Stomach (tissue), 8 donors: ENCODE measurements at regions not wholly inside any gene's neighbourhood (a gene's known extent, or its start where the extent isn't known, plus 50 kb on each side); places are given as distances from the start of the nearest gene placed in this dataset.

Source experiments
- DNase-seq, 2 donors: peaks; one replicate each; pipeline versions ENCODE4 v3.0.0 to v3.0.0-alpha.2; 2013 to 2019
- H3K27ac ChIP-seq, 5 donors: fragments of 200-600 bp in 4 of 5; sonication (generic) in 4 of 5; one replicate each; pipeline ENCODE4 v1.5.1; 2013 to 2019; ENCODE audit warnings: mild to moderate bottlenecking in 1 of 5, moderate library complexity in 1 of 5
- H3K27me3 ChIP-seq, 3 donors: fragments of 200-600 bp; sonication (generic); one replicate each; pipeline ENCODE4 v1.5.1; 2017 to 2019; ENCODE audit warnings: mixed run types in 1 of 3
- H3K36me3 ChIP-seq, 4 donors: fragments of 200-600 bp; sonication (generic); 1 replicate in 3 of 4; 2 replicates in 1 of 4; pipeline ENCODE4 v1.5.1; 2016 to 2019
- H3K4me1 ChIP-seq, 4 donors: fragments of 200-600 bp; sonication (generic); one replicate each; pipeline ENCODE4 v1.5.1; 2016 to 2019
- H3K4me3 ChIP-seq, 4 donors: fragments of 200-600 bp; sonication (generic) in 3 of 4; one replicate each; pipeline ENCODE4 v1.5.1; 2016 to 2019; ENCODE audit warnings: mild to moderate bottlenecking in 1 of 4
- H3K9me3 ChIP-seq, 4 donors: fragments of 200-600 bp; sonication (generic); one replicate each; pipeline ENCODE4 v1.5.1; 2016 to 2019
- EP300 ChIP-seq: sonication (generic); formaldehyde crosslinking; IDR thresholded peaks from one replicate; pipeline ENCODE4 v1.6.1; 2017; ENCODE audit warnings: antibody characterized with exemption
- POLR2A ChIP-seq, 4 donors: fragments of 450-650 bp; IDR thresholded peaks; one replicate each; pipeline ENCODE4 v1.6.1; 2016; ENCODE audit warnings: antibody characterized with exemption in 4 of 4, control low read depth in 2 of 4, mild to moderate bottlenecking in 1 of 4, moderate library complexity in 1 of 4
- POLR2AphosphoS5 ChIP-seq, 3 donors: sonication (generic); formaldehyde crosslinking; IDR thresholded peaks; one replicate each; pipeline ENCODE4 v1.6.1; 2016; ENCODE audit warnings: antibody characterized with exemption in 3 of 3
- WGBS, 5 donors: extraction: QIAGEN DNeasy Blood & Tissue Kit in 3 of 5; methylation state at CpG; one replicate each; pipeline versions ENCODE4 v1.1.5 to v1.1.7; 2013 to 2018; 5-methylcytosine and 5-hydroxymethylcytosine counted together
- intact Hi-C: fragments of 100-400 bp; cut with DNase I; formaldehyde crosslinking; loops from one replicate; pipeline ENCODE4 v1.15.1; 2023; ENCODE audit warnings: low total_unique reads
- TF ChIP-seq, protein P1 (sequence below), 7 experiments: fragments of 450-650 bp in 4 of 7; fragments of 200-600 bp in 3 of 7; sonication (generic) in 3 of 7; IDR thresholded peaks; one replicate each; pipeline ENCODE4 v1.5.1; 2016 to 2019; ENCODE audit warnings: antibody characterized with exemption in 7 of 7, control low read depth in 2 of 7, mild to moderate bottlenecking in 1 of 7
- donor health status: healthy with polysubstance abuse.
- donor health status: Bipolar disorder and iron deficiency.
- donor health status: healthy.

DNA sequence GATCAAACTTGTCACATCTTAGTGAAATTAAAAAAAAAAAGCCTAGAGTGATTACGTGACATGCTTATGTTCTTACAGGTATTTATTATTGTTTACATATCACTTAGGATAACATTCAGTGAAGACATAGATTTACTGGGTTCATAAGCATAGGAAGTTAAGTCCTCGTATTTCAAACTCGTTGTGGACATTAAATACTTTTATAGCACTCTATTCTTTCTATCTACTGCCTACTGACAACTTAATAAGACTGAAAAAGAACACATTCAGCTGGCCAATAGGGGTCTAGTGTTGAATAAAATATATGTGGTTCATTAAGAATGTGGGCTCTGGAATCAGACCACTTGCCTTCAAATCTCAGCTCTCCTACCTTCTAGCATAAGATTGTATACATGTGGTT is 1927.4 kb downstream of the PCDH9 start:
- TF ChIP-seq POLR2A (IDR thresholded peaks at IDR 0.05) (no peak), EP300 (no peak), POLR2AphosphoS5 (IDR thresholded peaks at IDR 0.05) (no peak)
- TF ChIP-seq, protein P1, sequence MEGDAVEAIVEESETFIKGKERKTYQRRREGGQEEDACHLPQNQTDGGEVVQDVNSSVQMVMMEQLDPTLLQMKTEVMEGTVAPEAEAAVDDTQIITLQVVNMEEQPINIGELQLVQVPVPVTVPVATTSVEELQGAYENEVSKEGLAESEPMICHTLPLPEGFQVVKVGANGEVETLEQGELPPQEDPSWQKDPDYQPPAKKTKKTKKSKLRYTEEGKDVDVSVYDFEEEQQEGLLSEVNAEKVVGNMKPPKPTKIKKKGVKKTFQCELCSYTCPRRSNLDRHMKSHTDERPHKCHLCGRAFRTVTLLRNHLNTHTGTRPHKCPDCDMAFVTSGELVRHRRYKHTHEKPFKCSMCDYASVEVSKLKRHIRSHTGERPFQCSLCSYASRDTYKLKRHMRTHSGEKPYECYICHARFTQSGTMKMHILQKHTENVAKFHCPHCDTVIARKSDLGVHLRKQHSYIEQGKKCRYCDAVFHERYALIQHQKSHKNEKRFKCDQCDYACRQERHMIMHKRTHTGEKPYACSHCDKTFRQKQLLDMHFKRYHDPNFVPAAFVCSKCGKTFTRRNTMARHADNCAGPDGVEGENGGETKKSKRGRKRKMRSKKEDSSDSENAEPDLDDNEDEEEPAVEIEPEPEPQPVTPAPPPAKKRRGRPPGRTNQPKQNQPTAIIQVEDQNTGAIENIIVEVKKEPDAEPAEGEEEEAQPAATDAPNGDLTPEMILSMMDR (IDR thresholded peaks at IDR 0.05), result no peak
- Histone ChIP-seq H3K4me1 (no peaks in the 10 kb centered on the region), H3K36me3 (no peaks in the 10 kb centered on the region), H3K27me3 (no peaks in the 10 kb centered on the region), H3K4me3 (no peak overlapping the region), H3K27ac (no peak overlapping the region), H3K9me3 (no peaks in the 10 kb centered on the region)
- intact Hi-C loops, result no loop called here
- no peak for DNase-seq
- WGBS, 5 donors, result 77 to 88% (median 81%) methylated on average over 3 of the region's 3 CpGs

DNA sequence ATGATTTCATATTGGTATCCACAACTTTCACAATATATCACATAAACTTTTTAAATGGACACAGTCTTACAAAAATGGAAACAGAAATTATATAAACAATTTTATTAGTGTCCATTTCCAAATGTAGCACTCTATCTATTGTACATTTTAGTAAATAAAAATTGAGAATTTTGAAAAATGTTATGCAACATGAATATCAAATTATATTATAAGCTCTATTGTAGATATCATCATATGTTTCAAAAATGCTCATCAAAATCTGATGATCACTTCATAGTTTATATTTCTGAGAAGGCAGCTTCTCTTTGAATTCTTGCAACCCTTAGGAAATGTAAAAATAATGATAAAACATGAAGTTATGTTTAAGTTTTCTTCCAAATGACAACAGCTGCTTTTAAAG is 1928.6 kb downstream of the PCDH9 start:
- TF ChIP-seq, protein P1 (IDR thresholded peaks at IDR 0.05), result no peak
- TF ChIP-seq POLR2A (IDR thresholded peaks at IDR 0.05) (no peak), POLR2AphosphoS5 (IDR thresholded peaks at IDR 0.05) (no peak)
- H3K4me3 ChIP-seq, result no peak overlapping the region
- DNase-seq, result no peak
- H3K9me3 ChIP-seq, result no peaks in the 10 kb centered on the region
- H3K36me3 ChIP-seq, result no peaks in the 10 kb centered on the region
- H3K27me3 ChIP-seq, result no peaks in the 10 kb centered on the region
- intact Hi-C loops, result no loop called here
- no peak overlapping the region for H3K27ac ChIP-seq
- H3K4me1 ChIP-seq, result no peaks in the 10 kb centered on the region

DNA sequence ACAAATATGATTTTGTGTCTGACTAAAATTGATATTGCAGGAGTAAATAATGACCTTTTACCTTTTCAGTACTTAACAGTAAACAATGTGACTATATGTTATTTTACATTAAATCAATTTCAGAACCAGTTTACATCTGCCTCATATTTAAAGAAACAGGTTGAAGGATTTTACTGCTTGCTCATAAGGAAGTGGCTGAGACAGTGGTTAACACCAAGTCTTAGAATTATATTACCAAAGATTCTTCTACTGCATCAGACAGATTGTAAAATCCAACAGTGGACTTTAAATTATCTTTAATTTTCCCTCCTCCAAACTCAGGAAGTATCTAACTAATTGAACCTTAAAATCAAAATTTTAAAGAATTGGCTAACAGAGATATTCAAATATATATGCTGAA is 1929.9 kb downstream of the PCDH9 start:
- Histone ChIP-seq H3K27ac (no peak overlapping the region), H3K36me3 (no peaks in the 10 kb centered on the region), H3K4me1 (no peaks in the 10 kb centered on the region), H3K4me3 (no peak overlapping the region), H3K9me3 (no peaks in the 10 kb centered on the region), H3K27me3 (no peaks in the 10 kb centered on the region)
- intact Hi-C loops, result no loop called here
- DNase-seq, result no peak
- TF ChIP-seq, protein P1 (IDR thresholded peaks at IDR 0.05), result no peak
- no peak for TF ChIP-seq POLR2A (IDR thresholded peaks at IDR 0.05)
- no peak for TF ChIP-seq EP300
- TF ChIP-seq POLR2AphosphoS5 (IDR thresholded peaks at IDR 0.05), result no peak

GRCh38 chr13:65293530-65294198 is 1936.5 kb downstream of the PCDH9 start:
- Histone ChIP-seq H3K4me3 (no peak overlapping the region), H3K9me3 (no peaks in the 10 kb centered on the region), H3K4me1 (no peaks in the 10 kb centered on the region), H3K27me3 (no peaks in the 10 kb centered on the region), H3K27ac (no peak overlapping the region), H3K36me3 (no peaks in the 10 kb centered on the region)
- 72 to 85% (median 78%) methylated on average over 4 of the region's 4 CpGs for WGBS, 5 donors
- no peak for DNase-seq
- intact Hi-C loops, result no loop called here
- TF ChIP-seq, protein P1 (IDR thresholded peaks at IDR 0.05), result no peak
- TF ChIP-seq POLR2A (IDR thresholded peaks at IDR 0.05) (no peak), POLR2AphosphoS5 (IDR thresholded peaks at IDR 0.05) (no peak), EP300 (no peak)
